H1 (cell line): ENCODE measurements at regions not wholly inside any gene's neighbourhood (a gene's known extent, or its start where the extent isn't known, plus 50 kb on each side); places are given as distances from the start of the nearest gene placed in this dataset.

ENCODE experiments used
- CTCF ChIA-PET: fragments of 300-600 bp; sonication (Branson Sonifier 250); formaldehyde crosslinking; loops from one replicate; lab custom pipeline; 2021; ENCODE audit not compliant: partially characterized antibody; lab: Charles Lee
- POLR2A ChIA-PET: fragments of 300-600 bp; sonication (Branson Sonifier 250); formaldehyde crosslinking; loops from one replicate; lab custom pipeline; 2021; ENCODE audit warnings: inconsistent platforms; ENCODE audit not compliant: partially characterized antibody; lab: Charles Lee
- DNase-seq, 2 experiments: peaks; one replicate each; pipeline versions ENCODE4 v3.0.0 to v3.0.0-alpha.2; 2010 to 2022; ENCODE audit warnings: low spot score in 2 of 2, low read depth in 1 of 2, mixed read lengths in 1 of 2
- FAIRE-seq: peaks from 2 replicates; lab custom pipeline; 2011; peaks lifted over from hg19 to GRCh38; lab: Jason Lieb, UNC
- H2AFZ ChIP-seq: 2 replicates; pipeline ENCODE4 v1.8.1; 2012; ENCODE audit warnings: low read length, inconsistent platforms
- H2AK5ac ChIP-seq: 2 replicates; pipeline ENCODE4 v1.6.1; 2013; ENCODE audit warnings: low read depth, low read length
- H2BK120ac ChIP-seq: replicated peaks from 2 replicates; pipeline ENCODE3; 2013; ENCODE audit warnings: low read depth, low read length, inconsistent platforms
- H2BK12ac ChIP-seq: 2 replicates; pipeline ENCODE4 v1.6.1; 2013; ENCODE audit warnings: low read depth, low read length
- H2BK15ac ChIP-seq: 2 replicates; pipeline ENCODE4 v1.6.1; 2013; ENCODE audit warnings: low read length
- H2BK20ac ChIP-seq: 2 replicates; pipeline ENCODE4 v1.6.1; 2013; ENCODE audit warnings: low read length
- H2BK5ac ChIP-seq: 2 replicates; pipeline ENCODE4 v1.6.1; 2013; ENCODE audit warnings: low read depth, low read length
- H3K14ac ChIP-seq: 2 replicates; pipeline ENCODE4 v1.6.1; 2013; ENCODE audit warnings: inconsistent platforms; ENCODE audit not compliant: insufficient read length
- H3K18ac ChIP-seq: 2 replicates; pipeline ENCODE4 v1.6.1; 2013; ENCODE audit warnings: low read length; ENCODE audit errors: extremely low read depth
- H3K23ac ChIP-seq: 2 replicates; pipeline ENCODE4 v1.6.1; 2013; ENCODE audit warnings: inconsistent platforms; ENCODE audit not compliant: insufficient read length
- H3K23me2 ChIP-seq: 2 replicates; pipeline ENCODE4 v1.6.1; 2013; ENCODE audit warnings: low read depth, low read length
- H3K27ac ChIP-seq: 2 replicates; pipeline ENCODE4 v1.6.1; 2011; ENCODE audit warnings: low read depth, low read length, inconsistent platforms
- H3K27me3 ChIP-seq, 4 experiments: replicated peaks in 1 of 4; 1 replicate in 1 of 4; 2 replicates in 3 of 4; pipeline versions ENCODE4 v1.6.1 to v1.8.1; 2011 to 2013; ENCODE audit warnings: low read length in 3 of 4, mild to moderate bottlenecking in 3 of 4, inconsistent platforms in 2 of 4, mixed read lengths in 2 of 4, moderate library complexity in 1 of 4; ENCODE audit not compliant: control insufficient read depth in 3 of 4, insufficient read depth in 3 of 4; ENCODE audit errors: extremely low read depth in 1 of 4
- H3K36me3 ChIP-seq, 4 experiments: 2 replicates each; pipeline versions ENCODE4 v1.6.1 to v1.8.1; 2011 to 2013; ENCODE audit warnings: mild to moderate bottlenecking in 4 of 4, low read length in 3 of 4, moderate library complexity in 2 of 4, control low read depth in 1 of 4, inconsistent platforms in 1 of 4; ENCODE audit not compliant: insufficient read depth in 4 of 4, control insufficient read depth in 2 of 4
- H3K4ac ChIP-seq: replicated peaks from 2 replicates; pipeline ENCODE3; 2013; ENCODE audit warnings: low read length, low read depth, mixed read lengths, inconsistent platforms; ENCODE audit not compliant: insufficient read length
- H3K4me1 ChIP-seq, 4 experiments: replicated peaks in 1 of 4; 1 replicate in 1 of 4; 2 replicates in 3 of 4; pipeline versions ENCODE4 v1.6.1 to v1.8.1; 2011 to 2013; ENCODE audit warnings: low read length in 3 of 4, inconsistent platforms in 2 of 4, mixed read lengths in 1 of 4; ENCODE audit not compliant: insufficient read depth in 4 of 4, control insufficient read depth in 3 of 4
- H3K4me2 ChIP-seq, 2 experiments: 2 replicates each; pipeline versions ENCODE4 v1.6.1 to v1.8.1; 2011 to 2013; ENCODE audit warnings: low read depth in 2 of 2, low read length in 2 of 2, control low read depth in 1 of 2, inconsistent platforms in 1 of 2, mild to moderate bottlenecking in 1 of 2; ENCODE audit not compliant: insufficient read depth in 1 of 2
- H3K4me3 ChIP-seq, 4 experiments: fragments of 200-600, 300-600 bp in 1 of 4; sonication (generic), shearing (Covaris generic), sonication (Bioruptor Twin) in 1 of 4; 2 replicates each; pipeline versions ENCODE4 v1.5.1 to v1.8.1; 2011 to 2016; ENCODE audit warnings: low read length in 4 of 4, low read depth in 3 of 4, control low read depth in 2 of 4, inconsistent platforms in 2 of 4, mild to moderate bottlenecking in 2 of 4, mixed read lengths in 1 of 4, moderate library complexity in 1 of 4; ENCODE audit not compliant: insufficient read depth in 2 of 4; ENCODE audit errors: extremely low read depth in 1 of 4
- H3K56ac ChIP-seq: replicated peaks from 2 replicates; pipeline ENCODE3; 2013; ENCODE audit warnings: low read depth, mild to moderate bottlenecking, mixed read lengths, low read length, inconsistent platforms; ENCODE audit not compliant: insufficient read length
- H3K79me1 ChIP-seq: 2 replicates; pipeline ENCODE4 v1.6.1; 2013; ENCODE audit warnings: low read depth, low read length, control low read depth
- H3K79me2 ChIP-seq, 2 experiments: 2 replicates each; pipeline versions ENCODE4 v1.6.1 to v1.8.1; 2012 to 2013; ENCODE audit warnings: low read length in 2 of 2, mild to moderate bottlenecking in 2 of 2, inconsistent platforms in 1 of 2; ENCODE audit not compliant: insufficient read depth in 2 of 2, control insufficient read depth in 1 of 2
- H3K9ac ChIP-seq, 4 experiments: replicated peaks in 1 of 4; 1 replicate in 1 of 4; 2 replicates in 3 of 4; pipeline versions ENCODE4 v1.6.1 to v1.8.1; 2011 to 2013; ENCODE audit warnings: low read depth in 3 of 4, low read length in 3 of 4, control low read depth in 2 of 4, mild to moderate bottlenecking in 2 of 4, moderate library complexity in 2 of 4, inconsistent platforms in 1 of 4; ENCODE audit errors: extremely low read depth in 1 of 4
- H3K9me3 ChIP-seq, 2 experiments: 2 replicates each; pipeline versions ENCODE4 v1.6.1 to v1.8.1; 2012 to 2013; ENCODE audit warnings: mild to moderate bottlenecking in 2 of 2, moderate library complexity in 2 of 2, control low read depth in 1 of 2, inconsistent platforms in 1 of 2, low read depth in 1 of 2, low read length in 1 of 2, mixed read lengths in 1 of 2; ENCODE audit not compliant: insufficient read depth in 2 of 2
- H4K20me1 ChIP-seq, 2 experiments: replicated peaks in 1 of 2; 2 replicates each; pipeline versions ENCODE3 to v1.8.1; 2011 to 2013; ENCODE audit warnings: inconsistent platforms in 2 of 2, low read length in 2 of 2, mild to moderate bottlenecking in 1 of 2; ENCODE audit not compliant: insufficient read depth in 2 of 2, control insufficient read depth in 1 of 2
- H4K5ac ChIP-seq: 2 replicates; pipeline ENCODE4 v1.6.1; 2013; ENCODE audit warnings: low read length, low read depth, mixed read lengths, inconsistent platforms; ENCODE audit not compliant: insufficient read length
- H4K8ac ChIP-seq: 2 replicates; pipeline ENCODE4 v1.8.0; 2013; ENCODE audit warnings: mild to moderate bottlenecking, moderate library complexity, low read length, inconsistent platforms; ENCODE audit not compliant: insufficient read depth; ENCODE audit errors: extremely low read depth
- H4K91ac ChIP-seq: replicated peaks from 2 replicates; pipeline ENCODE3; 2013; ENCODE audit warnings: low read length, mixed read lengths, inconsistent platforms; ENCODE audit not compliant: insufficient read length
- BACH1 ChIP-seq: IDR thresholded peaks from 2 replicates; pipeline ENCODE4 v1.6.1; 2012; ENCODE audit warnings: low read length, improper control_type of control experiment
- BCL11A ChIP-seq, 2 experiments: IDR thresholded peaks; one replicate each; pipeline ENCODE4 v1.6.1; 2011; ENCODE audit warnings: low read depth in 2 of 2, low read length in 2 of 2, mild to moderate bottlenecking in 2 of 2
- BRCA1 ChIP-seq: IDR thresholded peaks from 2 replicates; pipeline ENCODE4 v1.6.1; 2012; ENCODE audit warnings: low read depth, low read length, improper control_type of control experiment
- JUND ChIP-seq: IDR thresholded peaks from 2 replicates; pipeline ENCODE4 v1.6.1; 2011; ENCODE audit warnings: mild to moderate bottlenecking, improper control_type of control experiment, low read length
- POLR2AphosphoS5 ChIP-seq: IDR thresholded peaks from 2 replicates; pipeline ENCODE4 v1.6.1; 2011; ENCODE audit warnings: low read depth, low read length
- POU5F1 ChIP-seq: IDR thresholded peaks from 2 replicates; pipeline ENCODE4 v1.6.1; 2011; ENCODE audit warnings: low read depth, mild to moderate bottlenecking, low read length, moderate library complexity
- RAD21 ChIP-seq, 2 experiments: IDR thresholded peaks in 1 of 2; conservative IDR thresholded peaks in 1 of 2; 2 replicates each; pipeline ENCODE4 v1.6.1; 2011; ENCODE audit warnings: low read depth in 2 of 2, low read length in 2 of 2, improper control_type of control experiment in 1 of 2, inconsistent platforms in 1 of 2, mild to moderate bottlenecking in 1 of 2, moderate library complexity in 1 of 2
- RBBP5 ChIP-seq: IDR thresholded peaks from 2 replicates; pipeline ENCODE4 v1.7.1; 2012; ENCODE audit warnings: low read depth, mild to moderate bottlenecking, inconsistent platforms, low read length, moderate library complexity, borderline replicate concordance
- RXRA ChIP-seq: IDR thresholded peaks from 2 replicates; pipeline ENCODE4 v1.6.1; 2011; ENCODE audit warnings: low read depth, mild to moderate bottlenecking, low read length, moderate library complexity; ENCODE audit not compliant: insufficient read depth
- SP1 ChIP-seq: IDR thresholded peaks from 2 replicates; pipeline ENCODE4 v1.6.1; 2011; ENCODE audit warnings: low read depth, low read length
- SP4 ChIP-seq: IDR thresholded peaks from 2 replicates; pipeline ENCODE4 v1.6.1; 2012; ENCODE audit warnings: low read length, inconsistent platforms
- TEAD4 ChIP-seq: IDR thresholded peaks from 2 replicates; pipeline ENCODE4 v1.6.1; 2012; ENCODE audit warnings: low read depth, low read length, inconsistent platforms, mixed read lengths
- WGBS, 2 experiments: shearing (Covaris generic) in 1 of 2; methylation state at CpG; one replicate each; pipeline versions ENCODE4 v1.1.6 to v1.1.7; 2013 to 2015; ENCODE audit warnings: low lambda C conversion rate in 2 of 2, mixed read lengths in 2 of 2, inconsistent platforms in 1 of 2, low coverage in 1 of 2, missing lambda C conversion rate in 1 of 2; ENCODE audit not compliant: insufficient replicate concordance in 2 of 2, insufficient coverage in 1 of 2, insufficient read length in 1 of 2; ENCODE audit errors: extremely low coverage in 1 of 2, missing lambda C conversion rate in 1 of 2; 5-methylcytosine and 5-hydroxymethylcytosine counted together

- FAIRE-seq = no peak
- CTCF ChIA-PET = no interaction called here
These were observed 61.4 kb upstream of the ADRB2 start for GRCh38 chr5:148765061-148765460.

More at GRCh38 chr5:148765061-148765460, 61.4 kb upstream of the ADRB2 start:
- Histone ChIP-seq H3K27me3 (no peaks in the 10 kb centered on the region), H3K4me1 (no peaks in the 10 kb centered on the region), H3K56ac (no peak overlapping the region), H4K5ac (no peak overlapping the region), H3K79me2 (no peaks in the 10 kb centered on the region), H3K9ac (no peak overlapping the region), H3K23ac (no peak overlapping the region), H4K91ac (no peak overlapping the region), H2AK5ac (no peak overlapping the region), H4K20me1 (no peaks in the 10 kb centered on the region), H3K23me2 (no peaks in the 10 kb centered on the region), H2BK5ac (no peak overlapping the region)
- TF ChIP-seq BACH1 = no peak
- TF ChIP-seq RAD21 (IDR thresholded peaks at IDR 0.05 in 1 of 2, conservative IDR thresholded peaks at IDR 0.05 in 1 of 2; ENCODE audit: low read depth in 2 of 2, low read length in 2 of 2) = no peak
- no peak for TF ChIP-seq POLR2AphosphoS5
- no peak for TF ChIP-seq JUND
- TF ChIP-seq BCL11A (IDR thresholded peaks at IDR 0.05; ENCODE audit: low read depth in 2 of 2, low read length in 2 of 2) = no peak
- no peak for TF ChIP-seq TEAD4
- no peak for TF ChIP-seq RXRA
- no peak for TF ChIP-seq POU5F1
- TF ChIP-seq SP4 = no peak
- no peak for TF ChIP-seq BRCA1
- TF ChIP-seq SP1 = no peak
- TF ChIP-seq RBBP5 = no peak
- TF ChIP-seq, all 59 proteins: peak for 0
- no peak overlapping the region for H2BK120ac ChIP-seq
- H3K14ac ChIP-seq = no peak overlapping the region
- WGBS, 2 experiments = 60% methylated on average over 1 of the region's 1 CpG; no CpG with 5 or more reads in 1 of the 2 experiments
- no peaks in the 10 kb centered on the region for H3K79me1 ChIP-seq
- H3K4ac ChIP-seq = no peak overlapping the region
- DNase-seq = no peak
- H2AFZ ChIP-seq = no peak overlapping the region
- no peak overlapping the region for H3K18ac ChIP-seq
- H2BK20ac ChIP-seq = no peak overlapping the region
- no peaks in the 10 kb centered on the region for H3K9me3 ChIP-seq
- POLR2A ChIA-PET = no interaction called here
- no peak overlapping the region for H2BK15ac ChIP-seq
- no peak overlapping the region for H3K4me3 ChIP-seq
- H3K36me3 ChIP-seq = no peaks in the 10 kb centered on the region
- no peak overlapping the region for H3K4me2 ChIP-seq
- H3K27ac ChIP-seq = no peak overlapping the region
- H4K8ac ChIP-seq = no peak overlapping the region
- no peak overlapping the region for H2BK12ac ChIP-seq
